ENCODE measurements at regions not wholly inside any gene's neighbourhood (a gene's known extent, or its start where the extent isn't known, plus 50 kb on each side); places are given as distances from the start of the nearest gene placed in this dataset.

GRCh38 chrX:16435399-16435986, 214.5 kb upstream of the S100G start:
- Histone ChIP-seq H3K9me3 (no peaks in the 10 kb centered on the region), H3K36me3 (replicated peaks) (no peaks in the 10 kb centered on the region), H3K4me3 (no peak overlapping the region), H3K4me1 (no peaks in the 10 kb centered on the region), H3K27me3 (ENCODE audit: low read depth) (peaks cover 10% of the 10 kb centered on the region)
- in situ Hi-C loops (cut with MboI; ENCODE audit: low sequenced_read_pairs) = no loop called here
- no peak for DNase-seq (ENCODE audit: low spot score in 2 of 2)

GRCh38 chrX:16436348-16437188, 213.4 kb upstream of the S100G start:
- peak; percentile 62 to 91 for DNase-seq (ENCODE audit: low spot score in 2 of 2)
- H3K4me3 ChIP-seq = no peak overlapping the region
- no peaks in the 10 kb centered on the region for H3K4me1 ChIP-seq
- H3K36me3 ChIP-seq (replicated peaks) = no peaks in the 10 kb centered on the region
- in situ Hi-C loops (cut with MboI; ENCODE audit: low sequenced_read_pairs) = no loop called here
- peaks cover 10% of the 10 kb centered on the region for H3K27me3 ChIP-seq (ENCODE audit: low read depth)
- H3K9me3 ChIP-seq = no peaks in the 10 kb centered on the region

GRCh38 chrX:16440446-16440845, 209.5 kb upstream of the S100G start:
- in situ Hi-C loops (cut with MboI; ENCODE audit: low sequenced_read_pairs) = no loop called here
- H3K4me3 ChIP-seq = no peak overlapping the region
- H3K4me1 ChIP-seq = no peaks in the 10 kb centered on the region
- H3K27me3 ChIP-seq (ENCODE audit: low read depth) = peaks cover 5% of the 10 kb centered on the region; the same call in 1 of the 2 replicates
- no peaks in the 10 kb centered on the region for H3K36me3 ChIP-seq (replicated peaks)
- no peak for DNase-seq (ENCODE audit: low spot score in 2 of 2)
- no peaks in the 10 kb centered on the region for H3K9me3 ChIP-seq

GRCh38 chrX:16444353-16444752, 205.6 kb upstream of the S100G start:
- Histone ChIP-seq H3K36me3 (replicated peaks) (no peaks in the 10 kb centered on the region), H3K4me3 (no peak overlapping the region), H3K9me3 (no peaks in the 10 kb centered on the region), H3K27me3 (ENCODE audit: low read depth) (0 out of 2 replicates have a peak, but pooled peaks cover 4% of the 10 kb centered on the region), H3K4me1 (no peaks in the 10 kb centered on the region)
- in situ Hi-C loops (cut with MboI; ENCODE audit: low sequenced_read_pairs) = no loop called here
- DNase-seq (ENCODE audit: low spot score in 2 of 2) = no peak

- no peaks in the 10 kb centered on the region for H3K9me3 ChIP-seq
- 0 out of 2 replicates have a peak, but pooled peaks cover 6% of the 10 kb centered on the region for H3K27me3 ChIP-seq (ENCODE audit: low read depth)
- no peak overlapping the region for H3K4me3 ChIP-seq
- H3K36me3 ChIP-seq (replicated peaks) = no peaks in the 10 kb centered on the region
- peak in 1 of 2 experiments; percentile 62 for DNase-seq (ENCODE audit: low spot score in 2 of 2)
- no peaks in the 10 kb centered on the region for H3K4me1 ChIP-seq
- in situ Hi-C loops (cut with MboI; ENCODE audit: low sequenced_read_pairs) = no loop called here
Observed at GRCh38 chrX:16445166-16445752, 204.7 kb upstream of the S100G start.

- in situ Hi-C loops (cut with MboI; ENCODE audit: low sequenced_read_pairs) = no loop called here
- no peak for DNase-seq (ENCODE audit: low spot score in 2 of 2)
- H3K36me3 ChIP-seq (replicated peaks) = no peaks in the 10 kb centered on the region
- no peaks in the 10 kb centered on the region; the same call in 1 of the 2 replicates for H3K9me3 ChIP-seq
- no peaks in the 10 kb centered on the region for H3K4me1 ChIP-seq
- peaks cover 17% of the 10 kb centered on the region; the same call in 1 of the 2 replicates for H3K27me3 ChIP-seq (ENCODE audit: low read depth)
- no peak overlapping the region for H3K4me3 ChIP-seq
Observed at GRCh38 chrX:16451334-16451733, 198.6 kb upstream of the S100G start.

- peaks cover 21% of the 10 kb centered on the region for H3K27me3 ChIP-seq (ENCODE audit: low read depth)
- H3K9me3 ChIP-seq = no peaks in the 10 kb centered on the region; the same call in 1 of the 2 replicates
- H3K4me3 ChIP-seq = no peak overlapping the region
- no peaks in the 10 kb centered on the region for H3K4me1 ChIP-seq
- DNase-seq (ENCODE audit: low spot score in 2 of 2) = no peak
- no peaks in the 10 kb centered on the region for H3K36me3 ChIP-seq (replicated peaks)
- in situ Hi-C loops (cut with MboI; ENCODE audit: low sequenced_read_pairs) = no loop called here
Observed at GRCh38 chrX:16454926-16455325, 195.0 kb upstream of the S100G start.

GRCh38 chrX:16457239-16457638, 192.7 kb upstream of the S100G start:
- no peak for DNase-seq (ENCODE audit: low spot score in 2 of 2)
- no peak overlapping the region for H3K4me3 ChIP-seq
- H3K27me3 ChIP-seq (ENCODE audit: low read depth) = peaks cover 14% of the 10 kb centered on the region
- no peaks in the 10 kb centered on the region for H3K36me3 ChIP-seq (replicated peaks)
- no peaks in the 10 kb centered on the region for H3K4me1 ChIP-seq
- in situ Hi-C loops (cut with MboI; ENCODE audit: low sequenced_read_pairs) = no loop called here
- H3K9me3 ChIP-seq = no peaks in the 10 kb centered on the region

GRCh38 chrX:16458208-16458607, 191.8 kb upstream of the S100G start:
- Histone ChIP-seq H3K4me3 (no peak overlapping the region), H3K4me1 (no peaks in the 10 kb centered on the region), H3K36me3 (replicated peaks) (no peaks in the 10 kb centered on the region), H3K27me3 (ENCODE audit: low read depth) (peaks cover 14% of the 10 kb centered on the region), H3K9me3 (no peaks in the 10 kb centered on the region)
- DNase-seq (ENCODE audit: low spot score in 2 of 2) = no peak
- in situ Hi-C loops (cut with MboI; ENCODE audit: low sequenced_read_pairs) = no loop called here

GRCh38 chrX:16459008-16459407, 190.9 kb upstream of the S100G start:
- Histone ChIP-seq H3K4me1 (peaks cover 2% of the 10 kb centered on the region), H3K27me3 (ENCODE audit: low read depth) (peaks cover 9% of the 10 kb centered on the region; the same call in 1 of the 2 replicates), H3K9me3 (no peaks in the 10 kb centered on the region), H3K36me3 (replicated peaks) (no peaks in the 10 kb centered on the region), H3K4me3 (no peak overlapping the region)
- in situ Hi-C loops (cut with MboI; ENCODE audit: low sequenced_read_pairs) = no loop called here
- no peak for DNase-seq (ENCODE audit: low spot score in 2 of 2)

GRCh38 chrX:16461968-16462367, 188.0 kb upstream of the S100G start:
- no peak for DNase-seq (ENCODE audit: low spot score in 2 of 2)
- Histone ChIP-seq H3K27me3 (ENCODE audit: low read depth) (peaks cover 14% of the 10 kb centered on the region; the same call in 1 of the 2 replicates), H3K4me3 (no peak overlapping the region), H3K4me1 (peaks cover 7% of the 10 kb centered on the region), H3K9me3 (no peaks in the 10 kb centered on the region), H3K36me3 (replicated peaks) (no peaks in the 10 kb centered on the region)
- in situ Hi-C loops (cut with MboI; ENCODE audit: low sequenced_read_pairs) = no loop called here

GRCh38 chrX:16462912-16463311, 187.0 kb upstream of the S100G start:
- H3K36me3 ChIP-seq (replicated peaks) = no peaks in the 10 kb centered on the region
- in situ Hi-C loops (cut with MboI; ENCODE audit: low sequenced_read_pairs) = no loop called here
- H3K27me3 ChIP-seq (ENCODE audit: low read depth) = peaks cover 21% of the 10 kb centered on the region
- no peaks in the 10 kb centered on the region for H3K9me3 ChIP-seq
- H3K4me3 ChIP-seq = no peak overlapping the region
- DNase-seq (ENCODE audit: low spot score in 2 of 2) = no peak
- peaks cover 7% of the 10 kb centered on the region for H3K4me1 ChIP-seq

- Histone ChIP-seq H3K27me3 (ENCODE audit: low read depth) (peaks cover 23% of the 10 kb centered on the region), H3K4me1 (peaks cover 7% of the 10 kb centered on the region)
- in situ Hi-C loops (cut with MboI; ENCODE audit: low sequenced_read_pairs) = no loop called here
Observed at GRCh38 chrX:16464369-16464768, 185.6 kb upstream of the S100G start.

More at GRCh38 chrX:16464369-16464768, 185.6 kb upstream of the S100G start:
- Histone ChIP-seq H3K9me3 (no peaks in the 10 kb centered on the region), H3K4me3 (no peak overlapping the region), H3K36me3 (replicated peaks) (no peaks in the 10 kb centered on the region)
- peak in 1 of 2 experiments; percentile 67 for DNase-seq (ENCODE audit: low spot score in 2 of 2)

Measured in HAP-1 (cell line).